Gastrocnemius medialis (tissue), 4 donors: ENCODE measurements at regions not wholly inside any gene's neighbourhood (a gene's known extent, or its start where the extent isn't known, plus 50 kb on each side); places are given as distances from the start of the nearest gene placed in this dataset.

Experiments used
- ATAC-seq, 2 donors: fragments of 150-250 bp; one replicate each; pipeline ENCODE4 v1.9.1; 2016
- DNase-seq, 2 donors: peaks; one replicate each; pipeline ENCODE4 v3.0.0-alpha.2; 2019
- H3K27ac ChIP-seq, 4 donors: fragments of 200-600 bp; sonication (generic); 1 replicate in 1 of 4; 2 replicates in 3 of 4; pipeline ENCODE4 v1.5.1; 2016 to 2018; ENCODE audit warnings: mild to moderate bottlenecking in 2 of 4, moderate library complexity in 1 of 4
- H3K27me3 ChIP-seq, 3 donors: fragments of 200-600 bp; sonication (generic) in 2 of 3; 1 replicate in 1 of 3; 2 replicates in 2 of 3; pipeline versions ENCODE4 v1.5.1 to v1.6.0; 2016 to 2019; ENCODE audit warnings: mild to moderate bottlenecking in 1 of 3, moderate library complexity in 1 of 3
- H3K36me3 ChIP-seq, 2 donors: fragments of 200-600 bp; sonication (generic) in 1 of 2; one replicate each; pipeline ENCODE4 v1.5.1; 2017 to 2018
- H3K4me1 ChIP-seq, 2 donors: fragments of 200-600 bp; sonication (generic) in 1 of 2; one replicate each; pipeline ENCODE4 v1.5.1; 2016 to 2017; ENCODE audit warnings: mild to moderate bottlenecking in 2 of 2
- H3K4me3 ChIP-seq, 4 donors: fragments of 200-600 bp; sonication (generic) in 3 of 4; 1 replicate in 1 of 4; 2 replicates in 3 of 4; pipeline ENCODE4 v1.5.1; 2016 to 2019; ENCODE audit warnings: mild to moderate bottlenecking in 2 of 4
- H3K9me3 ChIP-seq, 3 donors: fragments of 200-600 bp; sonication (generic) in 2 of 3; 1 replicate in 1 of 3; 2 replicates in 2 of 3; pipeline ENCODE4 v1.5.1; 2016 to 2019
- CTCF ChIP-seq, 5 experiments: fragments of 450-650 bp in 3 of 5; fragments of 200-600 bp in 2 of 5; sonication (generic) in 2 of 5; IDR thresholded peaks in 4 of 5; conservative IDR thresholded peaks in 1 of 5; 1 replicate in 4 of 5; 2 replicates in 1 of 5; pipeline ENCODE4 v1.5.1; 2016 to 2019; ENCODE audit warnings: antibody characterized with exemption in 5 of 5, mild to moderate bottlenecking in 3 of 5, moderate library complexity in 3 of 5
- POLR2A ChIP-seq, 2 donors: fragments of 450-650 bp; IDR thresholded peaks; one replicate each; pipeline ENCODE4 v1.6.1; 2017; ENCODE audit warnings: antibody characterized with exemption in 2 of 2, mild to moderate bottlenecking in 2 of 2, moderate library complexity in 2 of 2
- in situ Hi-C, 4 donors: fragments of 200-750 bp; cut with MboI; loops; one replicate each; pipeline versions ENCODE4 v1.15.0 to v1.8.0; 2017; ENCODE audit warnings: low sequenced_read_pairs in 4 of 4
- intact Hi-C: fragments of 100-400 bp; cut with DNase I; formaldehyde crosslinking; loops from one replicate; pipeline ENCODE4 v1.15.1; 2023; ENCODE audit warnings: low total_unique reads

DNA sequence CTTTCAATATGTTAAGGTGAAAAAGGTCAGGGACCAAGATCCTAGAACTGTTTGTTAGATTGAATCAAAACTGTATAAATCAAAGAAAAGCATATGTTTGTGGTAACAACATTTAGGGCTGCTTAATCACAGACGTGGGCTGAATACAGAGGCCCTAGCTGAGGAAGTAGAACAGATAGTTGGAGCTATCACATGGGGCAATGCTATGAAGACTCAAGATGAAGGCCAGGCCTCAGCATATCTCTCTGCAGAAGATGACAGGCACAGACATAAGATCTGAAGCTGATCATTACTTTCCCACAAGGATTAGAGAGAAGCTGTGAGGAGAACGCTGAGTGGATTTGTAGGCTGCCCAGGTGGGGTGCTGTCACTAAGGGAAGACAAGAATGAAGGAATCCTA is 158.6 kb upstream of the CARD18 start:
- TF ChIP-seq CTCF (IDR thresholded peaks at IDR 0.05 in 4 of 5, conservative IDR thresholded peaks at IDR 0.05 in 1 of 5) (no peak), POLR2A (IDR thresholded peaks at IDR 0.05) (no peak)
- no peaks in the 10 kb centered on the region for H3K36me3 ChIP-seq
- intact Hi-C loops: no loop called here
- H3K27ac ChIP-seq: no peak overlapping the region
- H3K4me3 ChIP-seq: no peak overlapping the region
- no peaks in the 10 kb centered on the region for H3K9me3 ChIP-seq
- ATAC-seq (no peak), DNase-seq (no peak)
- in situ Hi-C loops: no loop called here
- no peaks in the 10 kb centered on the region for H3K27me3 ChIP-seq
- H3K4me1 ChIP-seq: no peaks in the 10 kb centered on the region

GRCh38 chr11:105297463-105297862 is 157.9 kb upstream of the CARD18 start:
- H3K27ac ChIP-seq: no peak overlapping the region
- no peaks in the 10 kb centered on the region for H3K9me3 ChIP-seq
- H3K27me3 ChIP-seq: no peaks in the 10 kb centered on the region
- TF ChIP-seq POLR2A (IDR thresholded peaks at IDR 0.05): no peak
- TF ChIP-seq CTCF (IDR thresholded peaks at IDR 0.05 in 4 of 5, conservative IDR thresholded peaks at IDR 0.05 in 1 of 5): no peak
- intact Hi-C loops (no loop called here), in situ Hi-C loops (no loop called here)
- ATAC-seq (no peak), DNase-seq (no peak)
- H3K4me1 ChIP-seq: no peaks in the 10 kb centered on the region
- no peak overlapping the region for H3K4me3 ChIP-seq
- no peaks in the 10 kb centered on the region for H3K36me3 ChIP-seq

- no peaks in the 10 kb centered on the region for H3K36me3 ChIP-seq
- DNase-seq (no peak), ATAC-seq (no peak)
- no peaks in the 10 kb centered on the region for H3K9me3 ChIP-seq
- H3K27ac ChIP-seq: no peak overlapping the region
- intact Hi-C loops (no loop called here), in situ Hi-C loops (no loop called here)
- TF ChIP-seq POLR2A (IDR thresholded peaks at IDR 0.05) (no peak), CTCF (IDR thresholded peaks at IDR 0.05 in 4 of 5, conservative IDR thresholded peaks at IDR 0.05 in 1 of 5) (no peak)
- no peak overlapping the region for H3K4me3 ChIP-seq
- no peaks in the 10 kb centered on the region for H3K4me1 ChIP-seq
- H3K27me3 ChIP-seq: no peaks in the 10 kb centered on the region
Measured at GRCh38 chr11:105296806-105297205, 157.2 kb upstream of the CARD18 start.

DNA sequence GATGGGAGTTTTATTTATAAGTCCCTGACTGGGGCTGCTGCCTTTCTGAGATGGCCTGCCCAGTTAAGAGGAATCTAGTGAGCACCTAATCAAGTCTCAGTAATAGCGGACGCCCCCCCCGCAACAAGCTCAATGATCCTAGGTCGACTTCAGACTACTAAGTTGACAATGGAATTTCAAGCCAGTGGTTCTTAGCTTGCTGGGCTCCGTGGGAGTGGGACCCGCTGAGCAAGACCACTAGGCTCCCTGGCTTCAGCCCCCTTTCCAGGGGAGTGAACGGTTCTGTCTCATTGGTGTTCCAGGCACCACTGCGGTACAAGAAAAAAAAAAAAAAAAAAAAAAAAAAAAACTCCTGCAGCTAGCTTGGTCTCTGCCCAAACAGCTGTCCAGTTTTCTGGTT is 156.8 kb upstream of the CARD18 start:
- DNase-seq (no peak), ATAC-seq (no peak)
- Histone ChIP-seq H3K9me3 (no peaks in the 10 kb centered on the region), H3K27me3 (no peaks in the 10 kb centered on the region), H3K4me3 (no peak overlapping the region), H3K4me1 (no peaks in the 10 kb centered on the region), H3K27ac (no peak overlapping the region), H3K36me3 (no peaks in the 10 kb centered on the region)
- intact Hi-C loops: no loop called here
- TF ChIP-seq CTCF (IDR thresholded peaks at IDR 0.05 in 4 of 5, conservative IDR thresholded peaks at IDR 0.05 in 1 of 5): no peak
- no peak for TF ChIP-seq POLR2A (IDR thresholded peaks at IDR 0.05)
- in situ Hi-C loops: no loop called here

DNA sequence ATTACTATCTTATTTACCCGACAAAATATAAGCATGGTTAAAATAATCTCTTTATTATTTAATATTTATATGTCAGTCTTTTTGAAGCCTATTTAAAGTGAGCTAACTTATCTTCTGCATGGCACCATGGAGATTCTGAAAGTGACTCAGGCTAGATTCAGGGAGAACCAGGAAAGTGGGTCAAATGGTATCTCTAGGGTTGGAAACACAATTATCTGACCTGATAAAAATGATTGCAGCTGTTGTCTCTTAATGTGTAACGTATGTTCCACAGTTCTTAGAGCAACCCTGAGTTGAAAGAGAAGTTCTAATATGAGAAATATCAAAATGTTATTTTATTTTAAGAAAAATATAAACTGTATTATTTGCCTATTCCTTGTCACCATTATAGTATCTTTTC is 143.1 kb upstream of the CARD18 start:
- TF ChIP-seq POLR2A (IDR thresholded peaks at IDR 0.05) (no peak), CTCF (IDR thresholded peaks at IDR 0.05 in 4 of 5, conservative IDR thresholded peaks at IDR 0.05 in 1 of 5) (no peak)
- H3K27ac ChIP-seq: no peak overlapping the region
- ATAC-seq (no peak), DNase-seq (no peak)
- in situ Hi-C loops: no loop called here
- no peaks in the 10 kb centered on the region for H3K36me3 ChIP-seq
- intact Hi-C loops: no loop called here
- H3K4me3 ChIP-seq: no peak overlapping the region
- H3K27me3 ChIP-seq: no peaks in the 10 kb centered on the region
- no peaks in the 10 kb centered on the region for H3K9me3 ChIP-seq
- no peaks in the 10 kb centered on the region for H3K4me1 ChIP-seq
